Smooth muscle cell of the brain vasculature (primary cell): ENCODE measurements at regions not wholly inside any gene's neighbourhood (a gene's known extent, or its start where the extent isn't known, plus 50 kb on each side); places are given as distances from the start of the nearest gene placed in this dataset.

Source experiments
- DNase-seq: peaks from one replicate; pipeline ENCODE4 v3.0.0-alpha.2; 2012; ENCODE audit warnings: low read depth, low spot score

DNA sequence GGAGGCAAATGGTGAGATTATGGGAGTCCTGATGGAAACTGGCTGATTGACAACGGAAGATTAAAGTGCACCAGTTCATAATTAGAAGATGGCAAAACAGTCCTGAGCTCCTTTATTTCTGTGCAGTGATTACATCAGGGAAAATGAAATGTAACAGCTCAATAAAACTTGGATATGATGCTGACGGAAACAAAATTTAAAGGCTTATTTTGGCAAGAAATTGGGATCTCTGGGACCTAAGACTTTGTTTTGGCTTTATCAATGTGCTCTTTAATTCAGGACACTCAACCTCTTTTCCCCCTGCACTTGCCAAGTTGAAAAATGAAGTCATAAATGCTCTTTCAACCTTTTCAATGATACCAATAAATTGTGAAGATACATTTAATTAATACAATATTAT, 226.8 kb downstream of the C6orf118 start:
- DNase-seq = no peak

GRCh38 chr6:165081944-165082532, 227.4 kb downstream of the C6orf118 start:
- no peak for DNase-seq

- no peak for DNase-seq
These were observed 231.5 kb downstream of the C6orf118 start for GRCh38 chr6:165077876-165078275.

GRCh38 chr6:165071906-165072305, 237.5 kb downstream of the C6orf118 start:
- no peak for DNase-seq

- no peak for DNase-seq
These were observed 248.7 kb downstream of the C6orf118 start for GRCh38 chr6:165060720-165061119.

- DNase-seq = no peak
These were observed 250.4 kb downstream of the C6orf118 start for GRCh38 chr6:165059032-165059431.

- no peak for DNase-seq
These were observed 253.1 kb downstream of the C6orf118 start for GRCh38 chr6:165056292-165056691.

DNA sequence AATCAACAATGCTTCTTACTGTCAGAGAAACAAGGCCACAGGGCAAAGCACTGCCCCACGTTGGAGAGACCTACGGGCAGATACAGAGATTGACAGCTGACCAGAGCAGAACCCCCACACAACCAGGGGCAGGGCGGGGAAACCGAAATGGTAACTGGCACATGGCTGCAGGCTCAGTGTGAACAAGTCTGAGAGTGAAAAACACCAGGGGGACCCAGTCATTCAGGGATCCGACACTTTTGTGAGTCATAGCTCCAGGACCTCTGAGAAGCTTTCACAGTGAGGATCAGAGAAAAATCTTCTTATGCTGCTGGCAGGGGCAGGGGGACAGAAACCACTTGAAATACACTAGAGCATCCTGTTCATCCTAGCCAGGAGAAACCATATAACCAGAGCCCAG, 254.2 kb downstream of the C6orf118 start:
- no peak for DNase-seq

GRCh38 chr6:165052561-165053480, 256.6 kb downstream of the C6orf118 start:
- DNase-seq = no peak

DNA sequence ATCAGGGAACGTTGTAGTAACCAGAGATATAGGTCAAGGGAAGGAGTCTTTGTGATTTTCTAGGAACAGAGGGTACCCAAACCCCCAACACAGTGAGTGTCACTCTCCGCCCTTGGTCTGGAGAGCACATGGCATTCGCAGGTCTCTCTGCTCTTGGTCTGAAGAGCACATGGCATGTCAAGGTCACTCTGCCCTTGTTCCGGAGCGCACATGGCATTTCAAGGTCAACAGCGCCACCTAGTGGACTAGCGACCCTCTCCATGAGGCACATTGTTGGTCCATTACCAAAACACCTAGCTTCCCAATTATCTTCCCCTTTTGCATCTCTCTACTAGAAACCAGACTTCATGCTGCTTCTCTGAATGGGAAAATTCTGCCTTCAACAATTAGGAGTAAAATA, 260.0 kb downstream of the C6orf118 start:
- no peak for DNase-seq

DNA sequence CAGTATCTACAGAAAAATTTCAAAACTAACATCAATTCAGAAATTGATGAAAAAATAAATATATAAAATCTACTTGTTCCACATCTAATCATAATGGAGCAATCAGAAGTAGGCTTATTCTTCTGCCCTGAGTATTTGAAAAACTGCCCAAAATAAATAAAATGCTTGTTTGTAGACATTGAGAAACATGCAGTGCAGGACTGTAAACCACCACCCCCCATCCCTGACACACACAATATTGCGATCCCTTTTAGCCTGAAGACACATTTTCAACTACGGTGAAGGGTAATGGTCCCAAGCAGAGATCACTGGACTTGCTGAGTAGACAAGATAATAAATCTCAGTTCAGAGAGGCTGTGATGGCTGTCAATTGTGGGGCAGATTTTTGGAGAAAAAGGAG, 261.5 kb downstream of the C6orf118 start:
- DNase-seq = no peak

DNA sequence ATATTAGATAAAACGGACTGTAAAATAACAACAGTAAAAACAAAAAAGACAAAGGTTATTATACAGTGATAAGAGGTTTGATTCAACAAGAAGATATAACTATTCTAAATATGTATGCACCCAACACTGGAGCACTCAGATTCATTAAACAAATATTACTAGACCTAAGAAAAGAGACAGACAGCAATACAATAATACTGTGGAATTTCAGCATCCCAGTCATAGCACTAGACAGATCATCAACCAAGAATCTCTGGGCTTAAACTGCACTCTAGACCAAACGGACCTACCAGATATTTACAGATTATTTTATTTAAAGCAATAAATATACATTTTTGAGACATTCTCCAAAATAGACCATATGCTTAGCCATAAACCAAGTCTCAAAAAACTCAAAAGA, 263.8 kb downstream of the C6orf118 start:
- no peak for DNase-seq

DNA sequence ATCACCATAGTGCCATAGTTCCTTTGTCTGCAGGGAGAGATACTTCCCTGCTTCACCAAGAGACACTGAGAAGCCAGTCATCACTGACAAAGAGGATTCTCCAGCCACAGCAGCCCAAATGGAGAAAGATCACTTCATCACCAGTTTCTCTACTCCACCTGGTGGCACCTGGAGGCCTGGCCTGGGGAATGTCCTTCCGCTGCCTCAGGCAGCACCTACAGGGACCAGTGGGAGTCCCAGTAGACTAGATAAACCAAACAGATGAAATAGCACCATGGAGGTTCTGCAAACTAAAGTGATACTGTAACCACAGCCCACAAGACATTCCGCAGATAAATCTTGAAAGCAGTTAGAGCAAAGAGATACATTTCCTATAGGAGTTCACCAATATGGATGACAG, 266.5 kb downstream of the C6orf118 start:
- no peak for DNase-seq

DNA sequence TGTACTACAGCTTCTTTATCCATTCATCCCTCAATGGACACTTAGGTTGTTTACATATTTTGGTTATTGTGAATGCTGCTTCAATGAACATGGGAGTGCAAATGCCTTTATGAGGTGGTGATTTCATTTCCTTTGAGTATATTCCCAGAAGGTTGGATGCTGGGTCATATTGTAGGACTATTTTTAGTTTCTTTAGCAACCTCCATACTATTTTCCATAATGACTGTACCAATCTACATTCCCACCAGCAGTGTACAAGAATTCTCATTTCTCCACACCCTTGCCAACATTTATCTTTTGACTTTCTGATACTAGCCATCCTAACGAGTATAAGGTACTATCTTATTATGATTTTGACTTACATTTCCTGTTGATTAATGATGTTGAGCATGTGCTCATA, 269.0 kb downstream of the C6orf118 start:
- no peak for DNase-seq

GRCh38 chr6:165034271-165034741, 275.1 kb downstream of the C6orf118 start:
- DNase-seq = no peak

GRCh38 chr6:165031502-165031901, 277.9 kb downstream of the C6orf118 start:
- DNase-seq = no peak

DNA sequence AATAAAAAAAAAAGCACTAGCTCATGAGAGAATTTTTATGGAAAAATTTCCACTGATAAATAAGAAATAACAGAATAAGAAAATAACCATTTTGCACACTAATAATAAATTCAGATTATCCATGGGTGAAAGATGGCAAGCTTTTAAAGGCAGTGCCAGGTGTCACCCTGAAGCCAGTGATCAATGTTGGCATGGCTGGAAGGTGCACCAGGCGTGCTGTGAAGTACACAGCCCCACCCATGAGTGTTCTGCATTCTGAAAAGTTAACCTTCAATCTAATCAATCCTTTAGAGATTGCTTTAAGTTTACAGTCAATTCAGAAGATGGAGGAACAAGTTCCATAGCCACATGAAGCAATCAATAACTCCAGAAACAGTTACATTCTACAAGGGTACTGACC, 284.4 kb downstream of the C6orf118 start:
- DNase-seq = no peak

GRCh38 chr6:165019681-165020080, 289.7 kb downstream of the C6orf118 start:
- DNase-seq = no peak

DNA sequence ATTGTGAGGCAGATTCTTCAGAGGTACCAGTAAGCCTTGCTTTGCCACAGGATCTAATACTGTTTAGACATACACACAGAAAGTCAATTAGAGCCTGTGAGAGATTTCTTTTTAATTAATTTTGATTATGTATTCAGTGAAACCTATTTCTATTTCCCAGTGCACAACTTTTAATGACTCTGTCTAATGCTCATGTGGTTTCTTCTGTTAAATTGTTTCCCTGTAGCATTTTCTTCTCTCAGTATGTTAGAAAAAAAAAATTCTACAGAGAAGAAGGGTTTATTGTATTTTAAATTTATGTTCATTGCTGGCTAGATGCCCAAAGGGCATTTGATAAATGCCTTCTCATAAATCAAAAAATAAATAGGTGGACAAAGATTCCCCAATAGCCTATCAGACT, 293.7 kb downstream of the C6orf118 start:
- no peak for DNase-seq

DNA sequence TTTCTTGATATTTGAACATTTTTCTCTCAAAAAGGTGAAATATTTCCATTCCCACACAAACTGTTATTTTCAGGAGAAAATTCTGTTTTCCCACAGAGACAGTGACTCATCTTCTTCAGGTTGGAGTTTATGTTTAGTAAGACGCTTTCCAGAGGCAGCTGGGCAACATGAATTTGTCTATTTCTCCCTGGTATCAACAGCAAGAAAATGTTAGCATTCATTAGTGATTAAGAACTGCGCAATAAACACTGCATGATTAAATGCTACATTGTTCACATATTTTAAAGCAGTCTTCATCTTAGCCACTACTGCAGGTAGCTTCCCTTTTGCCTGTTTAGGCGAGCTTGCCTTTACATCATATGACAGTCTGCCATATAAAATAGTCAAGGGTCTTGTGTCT, 295.7 kb downstream of the C6orf118 start:
- no peak for DNase-seq

- no peak for DNase-seq
These were observed 297.2 kb downstream of the C6orf118 start for GRCh38 chr6:165012183-165012582.

DNA sequence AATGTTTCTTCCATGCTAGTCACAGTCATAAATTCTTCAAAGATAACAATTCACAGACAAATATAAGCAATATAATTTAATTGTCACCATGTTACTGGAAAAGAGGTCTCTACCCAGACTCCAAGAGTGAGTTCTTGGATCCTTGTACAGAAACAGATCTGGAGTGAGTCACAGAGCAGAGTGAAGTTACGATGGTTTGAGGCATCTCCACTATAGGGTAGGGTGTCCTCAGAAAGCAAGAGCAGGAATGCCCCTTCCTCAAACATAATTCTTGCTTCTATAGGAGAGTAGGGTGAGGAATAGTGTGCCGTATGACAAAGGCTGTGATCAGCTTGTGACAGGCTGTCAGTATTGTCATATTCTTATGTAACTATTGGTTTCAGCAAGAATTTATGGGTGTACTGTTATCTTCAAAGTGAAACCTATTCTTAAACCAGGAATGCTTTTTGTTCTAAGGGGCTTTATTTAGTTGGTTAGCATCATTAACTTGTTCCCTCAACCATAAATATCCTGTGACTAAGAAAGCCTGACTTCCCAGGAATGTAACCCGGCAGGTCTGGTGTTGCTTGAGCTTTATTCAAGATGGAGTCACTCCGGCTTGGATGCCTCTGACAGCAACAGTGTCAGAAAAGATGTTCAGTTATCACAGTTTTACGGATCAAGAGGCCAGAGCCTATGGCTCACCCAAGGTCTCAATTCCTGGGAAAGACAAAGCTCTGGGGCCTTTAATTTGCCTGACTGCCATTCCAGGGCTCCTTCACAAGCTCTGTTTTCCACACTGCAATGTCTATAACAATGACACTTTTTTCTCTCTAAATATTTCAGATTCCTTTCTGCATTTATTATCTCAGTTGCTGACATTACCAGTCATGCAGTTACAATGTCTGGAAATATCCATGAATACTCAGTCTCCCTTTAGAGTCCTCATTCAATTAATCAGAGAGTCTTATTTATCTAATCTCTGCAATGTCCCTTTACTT, 298.6 kb downstream of the C6orf118 start:
- no peak for DNase-seq
